ENCODE measurements at regions not wholly inside any gene's neighbourhood (a gene's known extent, or its start where the extent isn't known, plus 50 kb on each side); places are given as distances from the start of the nearest gene placed in this dataset.

GRCh38 chr11:70575396-70576060, 177.2 kb downstream of the CTTN start:
- DNase-seq = no peak

DNA sequence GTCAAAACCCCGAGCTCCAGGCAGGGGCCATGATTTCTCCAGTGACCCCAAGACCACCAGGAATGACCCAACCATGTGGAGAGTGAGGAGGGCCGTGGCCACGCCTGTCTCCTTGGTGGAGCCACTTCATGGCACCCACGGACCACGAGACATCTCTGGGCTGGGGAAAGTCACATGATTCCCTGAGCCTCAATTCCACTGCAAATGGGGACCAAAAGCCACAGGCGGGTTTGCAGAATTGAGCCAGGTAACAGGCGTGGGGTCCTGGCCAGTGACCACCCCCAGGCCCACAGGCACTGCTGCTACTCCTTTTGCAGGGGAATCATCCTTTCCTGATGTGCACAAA, 178.9 kb downstream of the CTTN start:
- no peak for DNase-seq

- DNase-seq = no peak
These were observed 179.6 kb downstream of the CTTN start for GRCh38 chr11:70577948-70578347.

DNA sequence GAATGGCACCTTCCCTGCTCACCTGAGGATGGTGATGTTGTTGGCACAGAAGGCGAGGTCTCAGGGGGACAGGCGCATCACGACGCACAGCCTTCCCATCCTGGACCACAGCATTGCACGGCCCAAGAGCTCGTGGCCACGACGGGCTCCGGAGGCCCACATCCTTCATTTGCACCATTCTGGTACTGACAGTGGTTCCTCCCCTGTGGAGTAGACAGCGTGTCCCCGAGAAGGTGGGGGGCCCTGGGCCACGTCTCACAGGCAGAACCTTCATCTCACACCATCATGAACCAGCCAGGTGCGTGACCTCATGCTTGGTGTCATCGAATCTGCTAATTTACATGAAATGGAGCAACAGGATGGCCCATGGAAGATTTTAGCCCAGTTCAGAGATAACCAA, 180.0 kb downstream of the CTTN start:
- DNase-seq = no peak

GRCh38 chr11:70578831-70579230, 180.5 kb downstream of the CTTN start:
- no peak for DNase-seq

GRCh38 chr11:70579316-70579955, 181.1 kb downstream of the CTTN start:
- DNase-seq = no peak

- no peak for DNase-seq
These were observed 181.9 kb downstream of the CTTN start for GRCh38 chr11:70580036-70580805.

GRCh38 chr11:70581991-70582885, 183.9 kb downstream of the CTTN start:
- DNase-seq = no peak

DNA sequence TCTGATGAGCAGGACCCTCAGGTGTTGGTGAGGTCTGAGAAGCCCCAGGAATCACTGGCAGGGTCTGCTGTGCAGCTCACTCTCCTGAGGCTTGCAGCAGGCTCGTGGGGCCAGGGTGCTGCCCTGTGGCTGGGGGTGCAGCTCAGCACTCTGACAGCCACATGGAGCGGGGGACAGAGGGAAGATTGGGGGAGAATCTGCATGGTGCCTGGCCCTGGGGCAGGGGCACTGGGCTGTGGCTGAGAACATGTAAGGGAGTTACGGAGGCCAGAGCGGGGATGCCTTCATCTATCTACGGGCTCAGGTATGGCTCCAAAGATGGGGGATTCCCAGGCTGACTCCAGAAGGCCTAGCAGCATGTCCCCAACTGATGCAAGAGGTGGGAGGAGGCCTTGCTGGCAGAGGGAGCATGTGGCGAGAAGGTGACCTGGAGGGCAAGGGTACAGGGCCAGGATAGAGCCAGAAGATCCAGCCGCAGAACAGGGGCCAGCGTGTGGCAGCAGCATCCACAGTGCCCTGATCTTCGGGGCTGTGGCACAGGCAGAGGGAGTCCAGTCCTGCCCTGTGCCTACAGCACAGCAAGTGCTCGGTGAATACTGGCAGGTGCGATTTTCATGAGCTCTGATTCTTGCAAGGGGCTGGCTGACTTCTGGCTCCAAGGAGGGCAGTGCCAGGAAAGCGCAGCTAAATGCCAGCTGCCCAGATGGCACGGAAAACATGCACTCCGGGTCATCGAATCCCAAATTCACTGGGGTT, 184.7 kb downstream of the CTTN start:
- DNase-seq = no peak

DNA sequence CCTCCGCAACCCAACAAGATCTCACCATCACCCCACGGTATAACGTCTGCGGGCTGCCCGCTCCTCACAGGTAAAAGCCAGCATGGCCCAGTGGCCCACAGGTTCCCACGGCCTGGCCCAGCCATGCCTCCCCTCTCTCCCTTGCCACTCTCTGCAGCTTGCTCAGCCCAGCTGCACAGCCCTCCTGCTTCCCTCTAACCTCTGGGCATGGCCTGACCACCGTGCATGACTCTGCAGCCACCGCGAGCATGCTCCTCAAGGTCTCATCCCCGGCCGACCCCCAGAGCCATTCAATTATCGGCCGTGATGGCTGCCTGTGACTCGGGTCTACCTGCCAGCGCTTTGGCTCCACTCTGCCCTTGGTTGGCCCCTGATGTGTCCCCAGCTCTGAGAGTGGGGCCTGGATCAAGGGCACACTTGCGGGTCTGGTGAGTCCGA, 185.5 kb downstream of the CTTN start:
- DNase-seq = no peak

DNA sequence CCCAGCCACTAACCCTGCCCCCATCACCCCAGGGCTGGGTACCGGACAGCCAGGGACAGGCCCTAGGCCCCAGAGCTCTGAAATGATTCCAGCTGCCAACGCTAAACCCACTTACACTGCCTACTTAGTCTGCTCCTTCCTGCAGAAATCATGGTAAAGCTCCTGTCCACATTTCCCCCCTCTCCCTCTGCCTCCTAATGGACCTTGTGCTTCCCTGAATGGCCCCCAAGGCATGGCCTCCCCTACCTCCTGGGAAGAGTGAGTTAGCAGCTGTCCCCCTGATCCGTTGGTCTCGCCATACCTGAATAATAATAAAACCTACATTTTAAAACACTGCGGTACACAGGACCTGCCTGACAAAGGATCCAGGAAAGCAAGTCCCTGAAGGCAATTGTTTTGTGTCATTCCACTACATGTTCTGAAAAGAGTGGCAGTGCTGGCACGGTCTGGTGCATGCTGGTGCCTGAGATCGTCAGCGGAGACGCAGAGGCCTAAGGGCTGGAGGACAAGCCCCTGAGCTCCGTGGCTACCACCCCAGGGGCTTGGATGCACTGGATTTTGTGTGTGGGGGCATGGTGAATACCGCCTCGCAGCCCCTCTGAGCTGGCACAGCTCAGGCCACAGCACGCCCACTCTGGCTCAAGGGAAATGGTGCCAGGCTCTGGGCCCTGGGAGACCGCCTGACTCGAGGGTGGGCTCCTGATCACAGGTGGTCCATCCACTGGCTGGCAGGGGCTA, 186.3 kb downstream of the CTTN start:
- no peak for DNase-seq

DNA sequence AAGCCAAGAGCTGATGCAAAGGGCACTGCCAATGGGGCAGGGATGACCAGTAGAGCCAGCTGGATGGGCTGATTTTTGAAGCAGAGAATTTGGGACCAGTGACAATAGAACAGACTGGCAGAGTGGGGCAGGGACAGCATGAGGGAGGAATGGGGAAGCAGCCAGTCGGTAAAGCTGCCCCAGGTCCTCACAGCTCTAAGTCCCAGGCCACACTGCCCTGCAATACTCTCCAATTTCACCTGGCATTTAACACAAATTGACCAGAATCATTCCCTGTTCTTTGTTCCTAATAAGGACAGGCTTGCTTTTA, 186.9 kb downstream of the CTTN start:
- DNase-seq = no peak

- DNase-seq = no peak
These were observed 188.1 kb downstream of the CTTN start for GRCh38 chr11:70586261-70587074.

DNA sequence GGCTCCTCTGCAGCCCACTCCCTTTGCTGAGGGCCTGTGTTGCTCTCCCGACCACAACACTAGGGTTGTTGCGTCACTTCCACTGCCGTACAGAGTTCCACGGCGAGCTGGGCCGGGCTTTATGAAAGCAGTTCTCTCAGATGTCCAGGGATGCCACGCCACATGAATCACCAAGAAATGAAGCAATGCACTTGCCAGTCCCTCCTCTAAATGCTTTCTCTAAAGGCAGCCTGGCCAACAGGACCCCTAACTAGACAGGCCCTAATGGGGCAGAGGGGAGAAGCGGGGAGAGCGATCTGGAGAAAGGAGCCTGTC, 188.7 kb downstream of the CTTN start:
- no peak for DNase-seq

GRCh38 chr11:70590356-70590991, 192.1 kb downstream of the CTTN start:
- DNase-seq = no peak

DNA sequence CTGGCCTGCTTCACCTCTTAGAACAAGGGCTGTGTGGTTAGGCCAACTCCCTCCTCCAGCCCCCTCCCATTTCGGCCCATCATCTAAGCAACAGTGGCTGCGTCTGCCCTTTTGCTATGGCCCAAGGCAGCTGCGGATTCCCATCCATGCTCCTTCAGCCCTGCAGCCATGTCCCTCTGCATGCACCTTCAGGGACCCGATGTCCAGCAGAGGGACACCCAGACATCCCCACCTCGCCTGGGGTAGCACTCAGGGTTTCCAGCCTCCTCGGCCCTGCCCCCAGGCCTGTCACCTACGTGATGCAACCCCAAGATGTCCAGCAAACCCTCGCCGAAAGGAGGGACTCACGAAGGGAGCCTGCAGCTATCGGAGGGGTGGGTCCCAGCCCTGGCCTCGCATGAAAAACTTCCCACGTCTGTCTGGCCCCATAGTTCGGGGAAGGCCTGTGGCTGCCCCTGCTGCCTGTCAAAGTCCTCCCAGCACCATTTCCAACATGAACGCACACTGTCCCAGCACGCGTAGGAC, 194.4 kb downstream of the CTTN start:
- no peak for DNase-seq

DNA sequence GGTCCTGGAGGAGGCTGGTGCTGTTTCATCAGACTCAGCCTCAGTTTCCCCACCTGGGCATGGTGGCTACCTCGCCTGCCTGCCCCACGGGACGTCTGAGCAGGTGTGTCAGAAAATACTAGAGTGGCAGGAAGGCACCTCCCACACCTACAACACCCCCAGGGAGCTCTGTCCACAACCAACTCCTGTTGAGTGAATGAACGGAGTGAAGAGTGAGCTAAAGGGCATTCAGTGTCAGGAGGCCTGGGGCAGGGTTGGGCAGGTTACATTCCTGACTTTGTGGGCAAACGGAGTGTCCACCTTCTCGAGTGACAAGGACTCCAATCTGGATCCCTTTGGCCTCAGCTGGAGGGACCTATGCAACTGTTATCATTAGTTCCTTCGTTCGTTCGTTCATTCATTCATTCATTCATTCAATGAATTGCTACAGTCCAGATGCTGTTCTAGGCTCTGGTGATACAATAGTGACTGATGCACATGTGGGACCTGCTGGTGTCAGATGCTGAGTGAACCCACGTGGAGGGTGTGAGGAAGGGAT, 195.2 kb downstream of the CTTN start:
- DNase-seq = no peak

- DNase-seq = no peak
These were observed 195.7 kb downstream of the CTTN start for GRCh38 chr11:70594031-70594430.

- no peak for DNase-seq
These were observed 196.3 kb downstream of the CTTN start for GRCh38 chr11:70594606-70595005.

DNA sequence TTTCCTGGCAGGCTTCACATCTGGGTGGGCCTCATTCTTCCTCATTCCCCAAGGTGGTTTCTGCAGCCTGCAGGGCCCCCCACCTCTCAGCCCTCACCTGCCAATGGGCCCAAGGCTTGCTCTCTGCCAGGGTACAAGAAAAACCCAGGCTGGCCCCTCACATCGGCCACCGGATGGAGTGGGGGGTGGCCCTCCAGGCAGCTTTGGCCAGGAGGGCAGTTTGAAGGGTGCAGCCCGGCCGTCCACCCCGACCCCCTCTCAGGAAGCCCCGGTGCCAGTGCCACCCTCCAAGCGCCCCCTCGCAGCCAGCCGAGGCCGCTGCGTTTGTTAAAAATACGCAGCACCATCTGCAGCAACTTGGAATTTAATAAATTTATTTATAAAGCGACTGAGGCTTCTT, 196.7 kb downstream of the CTTN start:
- DNase-seq = no peak
